Endothelial cell of umbilical vein (primary cell): ENCODE measurements at regions not wholly inside any gene's neighbourhood (a gene's known extent, or its start where the extent isn't known, plus 50 kb on each side); places are given as distances from the start of the nearest gene placed in this dataset.

ENCODE experiments used
- BruUV-seq: library from RNA; stranded (reverse); fragments of 400-500 nt; replicated peaks from 2 replicates; lab custom pipeline; 2021; lab: Mats Ljungman, UMichigan
- CTCF ChIA-PET: fragments of 300-600, 350-600 bp; sonication (Branson Sonifier 250); formaldehyde crosslinking; loops from one replicate; lab custom pipeline; 2021; ENCODE audit warnings: antibody characterized with exemption, inconsistent platforms; lab: Charles Lee
- POLR2A ChIA-PET: fragments of 300-600, 350-600 bp; sonication (Branson Sonifier 250); formaldehyde crosslinking; loops from one replicate; lab custom pipeline; 2021; ENCODE audit warnings: antibody characterized with exemption, inconsistent platforms; lab: Charles Lee
- DNase-seq: peaks from one replicate; pipeline ENCODE4 v3.0.0-alpha.2; 2011; ENCODE audit warnings: low read depth, low spot score
- FAIRE-seq: peaks from 2 replicates; lab custom pipeline; 2011; peaks lifted over from hg19 to GRCh38; lab: Jason Lieb, UNC
- H2AFZ ChIP-seq: 2 replicates; pipeline ENCODE4 v1.6.0; 2012; ENCODE audit warnings: low read depth, low read length, control low read depth, inconsistent platforms
- H3K27ac ChIP-seq: 2 replicates; pipeline ENCODE4 v1.5.1; 2011; ENCODE audit warnings: low read depth, mild to moderate bottlenecking, control low read depth, low read length, moderate library complexity; ENCODE audit not compliant: insufficient read depth
- H3K27me3 ChIP-seq, 2 experiments: 2 replicates each; pipeline versions ENCODE4 v1.6.0 to v1.6.1; 2011; ENCODE audit warnings: low read length in 2 of 2, mixed read lengths in 1 of 2; ENCODE audit not compliant: control insufficient read depth in 2 of 2, insufficient read depth in 2 of 2
- H3K36me3 ChIP-seq, 2 experiments: 2 replicates in 1 of 2; 3 replicates in 1 of 2; pipeline ENCODE4 v1.5.1; 2011; ENCODE audit warnings: low read length in 2 of 2, mild to moderate bottlenecking in 1 of 2, moderate library complexity in 1 of 2; ENCODE audit not compliant: control insufficient read depth in 2 of 2, insufficient read depth in 2 of 2; ENCODE audit errors: extremely low read depth in 1 of 2
- H3K4me1 ChIP-seq: 3 replicates; pipeline ENCODE4 v1.5.1; 2011; ENCODE audit warnings: mild to moderate bottlenecking, low read length; ENCODE audit not compliant: control insufficient read depth, insufficient read depth; ENCODE audit errors: extremely low read depth
- H3K4me2 ChIP-seq: 2 replicates; pipeline ENCODE4 v1.6.1; 2011; ENCODE audit warnings: low read length, control low read depth, mixed read lengths; ENCODE audit not compliant: insufficient read depth
- H3K4me3 ChIP-seq, 3 experiments: fragments of 200-600 bp in 1 of 3; sonication (generic), shearing (Covaris generic) in 1 of 3; replicated peaks in 1 of 3; 2 replicates each; pipeline ENCODE4 v1.5.1; 2011 to 2016; ENCODE audit warnings: control low read depth in 3 of 3, low read length in 3 of 3, mild to moderate bottlenecking in 2 of 3, inconsistent platforms in 1 of 3, low read depth in 1 of 3, moderate library complexity in 1 of 3; ENCODE audit not compliant: insufficient read depth in 1 of 3
- H3K79me2 ChIP-seq: 2 replicates; pipeline ENCODE4 v1.6.0; 2012; ENCODE audit warnings: low read length, inconsistent platforms; ENCODE audit not compliant: control insufficient read depth, insufficient read depth
- H3K9ac ChIP-seq: replicated peaks from 2 replicates; pipeline ENCODE3; 2011; ENCODE audit warnings: low read length, control low read depth; ENCODE audit not compliant: insufficient read depth; ENCODE audit errors: extremely low read depth
- H3K9me1 ChIP-seq: replicated peaks from 3 replicates; pipeline ENCODE4 v1.6.0; 2011; ENCODE audit warnings: mild to moderate bottlenecking, low read length; ENCODE audit not compliant: control insufficient read depth, insufficient read depth; ENCODE audit errors: extremely low read depth
- H3K9me3 ChIP-seq: replicated peaks from 2 replicates; pipeline ENCODE4 v1.5.1; 2012; ENCODE audit warnings: low read length, inconsistent platforms; ENCODE audit not compliant: control insufficient read depth, insufficient read depth
- H4K20me1 ChIP-seq: replicated peaks from 2 replicates; pipeline ENCODE3; 2011; ENCODE audit warnings: mild to moderate bottlenecking, low read length; ENCODE audit not compliant: control insufficient read depth, insufficient read depth; ENCODE audit errors: extremely low read depth
- CTCF ChIP-seq, 2 donors: IDR thresholded peaks; 1 replicate in 1 of 2; 2 replicates in 1 of 2; pipeline ENCODE4 v1.5.1; 2011; ENCODE audit warnings: low read length in 2 of 2, mild to moderate bottlenecking in 2 of 2, moderate library complexity in 2 of 2, control low read depth in 1 of 2, inconsistent platforms in 1 of 2, low read depth in 1 of 2; ENCODE audit not compliant: insufficient read depth in 1 of 2; ENCODE audit errors: extremely low read depth in 1 of 2
- EZH2 ChIP-seq: IDR thresholded peaks from 2 replicates; pipeline ENCODE4 v1.6.1; 2012; ENCODE audit warnings: borderline replicate concordance, low read depth, mild to moderate bottlenecking, moderate library complexity, low read length, inconsistent platforms; ENCODE audit not compliant: severe bottlenecking
- FOS ChIP-seq: IDR thresholded peaks from 2 replicates; pipeline ENCODE4 v1.6.1; 2011; ENCODE audit warnings: mild to moderate bottlenecking, low read length, moderate library complexity, borderline replicate concordance; ENCODE audit not compliant: insufficient read depth
- GATA2 ChIP-seq: IDR thresholded peaks from 2 replicates; pipeline ENCODE4 v1.7.0; 2011; ENCODE audit warnings: low read depth, mild to moderate bottlenecking, moderate library complexity, mixed read lengths, low read length; ENCODE audit not compliant: insufficient read length, insufficient read depth
- MAX ChIP-seq: IDR thresholded peaks from 2 replicates; pipeline ENCODE4 v1.6.1; 2011; ENCODE audit not compliant: insufficient read depth, insufficient read length
- POLR2A ChIP-seq: IDR thresholded peaks from 2 replicates; pipeline ENCODE4 v1.6.1; 2012; ENCODE audit warnings: low read depth, mild to moderate bottlenecking, control low read depth, low read length
- POLR2AphosphoS5 ChIP-seq: IDR thresholded peaks from 2 replicates; pipeline ENCODE4 v1.6.1; 2012; ENCODE audit warnings: low read depth, mild to moderate bottlenecking, control low read depth, low read length, moderate library complexity; ENCODE audit not compliant: insufficient read depth
- dilution Hi-C: fragments of 300-500 bp; cut with MboI; formaldehyde crosslinking; loops from one replicate; pipeline ENCODE4 v1.15.0; 2019; ENCODE audit warnings: low sequenced_read_pairs; ENCODE audit not compliant: extremely low pct_ligation_motif_present
- intact Hi-C: fragments of 100-400 bp; cut with micrococcal nuclease; formaldehyde crosslinking; loops from one replicate; pipeline ENCODE4 v1.10.0; 2022

DNA sequence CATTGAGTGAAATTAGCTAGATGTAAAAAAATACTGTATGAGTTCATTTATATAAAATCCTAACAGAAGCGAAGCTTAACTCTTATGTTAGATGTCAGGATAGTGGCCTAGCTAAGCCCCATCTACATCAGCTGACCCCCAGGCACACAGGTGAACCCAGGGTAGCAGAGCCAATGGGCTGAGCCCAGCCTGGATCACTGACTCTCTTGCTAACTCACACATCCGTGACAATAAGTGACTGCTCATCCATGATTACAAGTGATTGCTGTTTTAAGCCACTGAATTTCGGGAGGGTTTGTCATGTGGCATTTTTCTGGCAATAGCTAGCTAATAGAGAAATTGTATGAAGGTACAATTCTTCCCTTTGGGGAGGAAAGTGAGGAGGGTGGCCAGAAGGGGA lies 55.2 kb upstream of the COG2 start:
- dilution Hi-C loops, result no loop called here
- no peak for FAIRE-seq

More for the DNA sequence above, 55.2 kb upstream of the COG2 start:
- H3K27ac ChIP-seq, result no peak overlapping the region
- BruUV-seq, result no TSS peak
- no peak overlapping the region for H3K9ac ChIP-seq
- no peaks in the 10 kb centered on the region for H3K9me3 ChIP-seq
- no peak overlapping the region for H2AFZ ChIP-seq
- no peaks in the 10 kb centered on the region for H3K27me3 ChIP-seq
- no peaks in the 10 kb centered on the region for H3K9me1 ChIP-seq
- no peak overlapping the region for H3K4me2 ChIP-seq
- DNase-seq, result no peak
- H3K4me1 ChIP-seq, result no peaks in the 10 kb centered on the region
- intact Hi-C loops, result no loop called here
- no peaks in the 10 kb centered on the region for H4K20me1 ChIP-seq
- H3K79me2 ChIP-seq, result no peaks in the 10 kb centered on the region
- POLR2A ChIA-PET, result no interaction called here
- CTCF ChIA-PET, result no interaction called here
- no peak overlapping the region for H3K4me3 ChIP-seq
- TF ChIP-seq FOS (no peak), POLR2A (no peak), CTCF (IDR thresholded peaks at IDR 0.05; ENCODE audit: extremely low read depth in 1 of 2, insufficient read depth in 1 of 2, low read depth in 1 of 2, low read length in 2 of 2) (no peak), MAX (no peak), POLR2AphosphoS5 (no peak), EZH2 (no peak), GATA2 (no peak)
- H3K36me3 ChIP-seq, result no peaks in the 10 kb centered on the region
